DOHH2 (cell line): ENCODE measurements at regions not wholly inside any gene's neighbourhood (a gene's known extent, or its start where the extent isn't known, plus 50 kb on each side); places are given as distances from the start of the nearest gene placed in this dataset.
"Not testable (repeated sequence)": the region's sequence is repeated elsewhere in the genome, so short reads cannot be mapped to it uniquely, and the experiment has no call there.

Experiments used
- H3F3A ChIP-seq: fragments of 200-600 bp; sonication (generic), shearing (Covaris generic); 2 replicates; pipeline ENCODE4 v1.6.0; 2016; ENCODE audit warnings: antibody characterized with exemption, mild to moderate bottlenecking; ENCODE audit not compliant: control insufficient read depth, insufficient read depth
- H3K27ac ChIP-seq: fragments of 200-600 bp; sonication (generic); 2 replicates; pipeline ENCODE4 v1.5.1; 2014; ENCODE audit warnings: low read depth, mild to moderate bottlenecking, low read length, moderate library complexity
- H3K27me3 ChIP-seq: fragments of 200-600 bp; sonication (generic); 2 replicates; pipeline ENCODE4 v1.6.1; 2014; ENCODE audit warnings: mild to moderate bottlenecking, low read length, mixed read lengths; ENCODE audit not compliant: control insufficient read depth
- H3K36me3 ChIP-seq: fragments of 200-600 bp; sonication (generic); 2 replicates; pipeline ENCODE4 v1.6.1; 2014; ENCODE audit warnings: mild to moderate bottlenecking, low read length, moderate library complexity, mixed read lengths; ENCODE audit not compliant: control insufficient read depth
- H3K4me1 ChIP-seq: fragments of 200-600 bp; sonication (generic); 2 replicates; pipeline ENCODE4 v1.6.1; 2014; ENCODE audit warnings: mild to moderate bottlenecking, low read length, mixed read lengths; ENCODE audit not compliant: control insufficient read depth
- H3K4me2 ChIP-seq: fragments of 200-600 bp; sonication (generic); 2 replicates; pipeline ENCODE4 v1.6.0; 2014; ENCODE audit warnings: mild to moderate bottlenecking, low read length, moderate library complexity
- H3K4me3 ChIP-seq: fragments of 200-600 bp; sonication (generic); 2 replicates; pipeline ENCODE4 v1.5.1; 2014; ENCODE audit warnings: mild to moderate bottlenecking, low read length, mixed read lengths
- H3K79me2 ChIP-seq: fragments of 200-600 bp; sonication (generic); 2 replicates; pipeline ENCODE4 v1.6.1; 2014; ENCODE audit warnings: mild to moderate bottlenecking, low read length, mixed read lengths; ENCODE audit not compliant: control insufficient read depth
- H3K9me2 ChIP-seq: fragments of 200-600 bp; sonication (generic); replicated peaks from 2 replicates; pipeline ENCODE4 v1.6.1; 2014; ENCODE audit warnings: mild to moderate bottlenecking, low read length, mixed read lengths; ENCODE audit not compliant: control insufficient read depth
- H3K9me3 ChIP-seq: fragments of 200-600 bp; sonication (generic); 2 replicates; pipeline ENCODE4 v1.6.1; 2014; ENCODE audit warnings: antibody characterized with exemption, low read length, mixed read lengths; ENCODE audit not compliant: control insufficient read depth, insufficient read depth
- H4K20me1 ChIP-seq: fragments of 200-600 bp; sonication (generic); 2 replicates; pipeline ENCODE4 v1.6.0; 2014; ENCODE audit warnings: low read depth, mild to moderate bottlenecking, antibody characterized with exemption, low read length, moderate library complexity; ENCODE audit not compliant: control insufficient read depth, insufficient read depth

GRCh38 chr7:150025802-150026201, 152.0 kb downstream of the ATP6V0E2 start:
- not testable (repeated sequence) for H3K79me2 ChIP-seq, H3K36me3 ChIP-seq, H3K4me1 ChIP-seq, H3K27ac ChIP-seq, H3F3A ChIP-seq, H3K4me3 ChIP-seq, H4K20me1 ChIP-seq, H3K9me2 ChIP-seq, H3K9me3 ChIP-seq, H3K4me2 ChIP-seq, H3K27me3 ChIP-seq

GRCh38 chr7:150028344-150029012, 154.7 kb downstream of the ATP6V0E2 start:
- not testable (repeated sequence) for H3K4me2 ChIP-seq, H3K27ac ChIP-seq, H3K36me3 ChIP-seq, H4K20me1 ChIP-seq, H3K4me3 ChIP-seq, H3K4me1 ChIP-seq, H3K9me2 ChIP-seq, H3K79me2 ChIP-seq, H3K9me3 ChIP-seq, H3K27me3 ChIP-seq, H3F3A ChIP-seq

GRCh38 chr7:150029013-150029389, 155.2 kb downstream of the ATP6V0E2 start:
- H3K4me3 ChIP-seq, H3K4me2 ChIP-seq, H4K20me1 ChIP-seq, H3K27ac ChIP-seq, H3K9me2 ChIP-seq, H3K79me2 ChIP-seq, H3K4me1 ChIP-seq, H3F3A ChIP-seq, H3K9me3 ChIP-seq, H3K36me3 ChIP-seq, H3K27me3 ChIP-seq: not testable (repeated sequence)

- H3K79me2 ChIP-seq, H3K36me3 ChIP-seq, H3K4me3 ChIP-seq, H4K20me1 ChIP-seq, H3K4me2 ChIP-seq, H3K27me3 ChIP-seq, H3F3A ChIP-seq, H3K9me2 ChIP-seq, H3K4me1 ChIP-seq, H3K9me3 ChIP-seq, H3K27ac ChIP-seq: not testable (repeated sequence)
Observed at GRCh38 chr7:150031733-150032132, 158.0 kb downstream of the ATP6V0E2 start.

GRCh38 chr7:150033711-150034110, 159.9 kb downstream of the ATP6V0E2 start:
- not testable (repeated sequence) for H3K27me3 ChIP-seq, H3K9me3 ChIP-seq, H3K79me2 ChIP-seq, H3K27ac ChIP-seq, H3F3A ChIP-seq, H3K4me2 ChIP-seq, H3K4me3 ChIP-seq, H3K4me1 ChIP-seq, H4K20me1 ChIP-seq, H3K9me2 ChIP-seq, H3K36me3 ChIP-seq

GRCh38 chr7:150035769-150036168, 162.0 kb downstream of the ATP6V0E2 start:
- not testable (repeated sequence) for H3K79me2 ChIP-seq, H3K27me3 ChIP-seq, H4K20me1 ChIP-seq, H3K9me2 ChIP-seq, H3K4me2 ChIP-seq, H3F3A ChIP-seq, H3K27ac ChIP-seq, H3K4me1 ChIP-seq, H3K9me3 ChIP-seq, H3K4me3 ChIP-seq, H3K36me3 ChIP-seq

- not testable (repeated sequence) for H3K4me3 ChIP-seq, H3K9me3 ChIP-seq, H3K4me2 ChIP-seq, H3K4me1 ChIP-seq, H4K20me1 ChIP-seq, H3F3A ChIP-seq, H3K9me2 ChIP-seq, H3K27me3 ChIP-seq, H3K36me3 ChIP-seq, H3K27ac ChIP-seq, H3K79me2 ChIP-seq
Observed at GRCh38 chr7:150039061-150039460, 165.3 kb downstream of the ATP6V0E2 start.

- H3K4me3 ChIP-seq, H3K9me2 ChIP-seq, H3K4me1 ChIP-seq, H3K4me2 ChIP-seq, H3K27ac ChIP-seq, H3F3A ChIP-seq, H3K27me3 ChIP-seq, H3K9me3 ChIP-seq, H3K36me3 ChIP-seq, H3K79me2 ChIP-seq, H4K20me1 ChIP-seq: not testable (repeated sequence)
Observed at GRCh38 chr7:150042281-150042680, 168.5 kb downstream of the ATP6V0E2 start.
